HCT116 (cell line): ENCODE measurements at regions not wholly inside any gene's neighbourhood (a gene's known extent, or its start where the extent isn't known, plus 50 kb on each side); places are given as distances from the start of the nearest gene placed in this dataset.

Experiments used
- ATAC-seq: fragments of 200-7000 bp; cut with Tn5 transposase; 2 replicates; pipeline ENCODE4 v1.9.1; 2020; ENCODE audit warnings: mild to moderate bottlenecking, moderate library complexity
- BruUV-seq: library from RNA; stranded (reverse); fragments of 400-500 nt; replicated peaks from 2 replicates; lab custom pipeline; 2021; lab: Mats Ljungman, UMichigan
- CTCF ChIA-PET: fragments of 300-600 bp; sonication (Branson Sonifier 250); formaldehyde crosslinking; loops from one replicate; lab custom pipeline; 2021; ENCODE audit warnings: antibody characterized with exemption; lab: Charles Lee
- POLR2A ChIA-PET: fragments of 300-600, 350-600 bp; sonication (Branson Sonifier 250); formaldehyde crosslinking; loops from one replicate; lab custom pipeline; 2021; ENCODE audit warnings: antibody characterized with exemption; lab: Charles Lee
- RAD21 ChIA-PET, 2 experiments: fragments of 300-600 bp; sonication (Branson Sonifier 250); formaldehyde crosslinking; loops; one replicate each; lab custom pipeline; 2023; ENCODE audit warnings: low total read pairs in 2 of 2; ENCODE audit not compliant: uncharacterized antibody in 2 of 2, unreplicated experiment in 2 of 2, low non-redundant PET in 1 of 2; lab: Charles Lee
- DNase-seq: peaks from one replicate; pipeline ENCODE4 v3.0.0-alpha.2; 2010; ENCODE audit warnings: low read depth, low spot score
- H2AFZ ChIP-seq: fragments of 200-600 bp; shearing (Covaris generic), sonication (generic); 2 replicates; pipeline ENCODE4 v1.6.1; 2017; ENCODE audit warnings: low read depth, mixed run types, mixed read lengths, antibody characterized with exemption, low read length; ENCODE audit not compliant: poor library complexity, severe bottlenecking
- H3K27ac ChIP-seq: 2 replicates; pipeline ENCODE4 v1.5.1; 2012; ENCODE audit warnings: low read depth, low read length
- H3K27me3 ChIP-seq: fragments of 200-600 bp; sonication (generic); 2 replicates; pipeline ENCODE4 v1.6.1; 2016; ENCODE audit warnings: mixed run types, low read length, mixed read lengths; ENCODE audit not compliant: insufficient read depth
- H3K36me3 ChIP-seq, 2 experiments: fragments of 200-500 bp in 1 of 2; fragments of 200-600 bp in 1 of 2; sonication (Bioruptor generic) in 1 of 2; sonication (generic) in 1 of 2; 2 replicates each; pipeline versions ENCODE4 v1.5.1 to v1.6.1; 2014 to 2016; ENCODE audit warnings: low read length in 2 of 2, inconsistent platforms in 1 of 2, mixed read lengths in 1 of 2, mixed run types in 1 of 2; ENCODE audit not compliant: insufficient read depth in 2 of 2, control insufficient read depth in 1 of 2
- H3K4me1 ChIP-seq, 2 experiments: fragments of 200-600 bp in 1 of 2; sonication (generic) in 1 of 2; 2 replicates each; pipeline versions ENCODE4 v1.5.1 to v1.6.1; 2012 to 2017; ENCODE audit warnings: low read length in 2 of 2, inconsistent platforms in 1 of 2, mild to moderate bottlenecking in 1 of 2, mixed read lengths in 1 of 2, mixed run types in 1 of 2, moderate library complexity in 1 of 2; ENCODE audit not compliant: insufficient read depth in 2 of 2, control insufficient read depth in 1 of 2
- H3K4me2 ChIP-seq: fragments of 200-600 bp; sonication (generic); 2 replicates; pipeline ENCODE4 v1.6.1; 2017; ENCODE audit warnings: mixed run types, low read length, mixed read lengths
- H3K4me3 ChIP-seq, 2 experiments: fragments of 200-600 bp in 1 of 2; sonication (generic) in 1 of 2; replicated peaks in 1 of 2; 2 replicates each; pipeline ENCODE4 v1.5.1; 2011 to 2016; ENCODE audit warnings: low read length in 2 of 2, control low read depth in 1 of 2, low read depth in 1 of 2, mild to moderate bottlenecking in 1 of 2, mixed read lengths in 1 of 2, mixed run types in 1 of 2
- H3K79me2 ChIP-seq: fragments of 200-600 bp; sonication (generic); 2 replicates; pipeline ENCODE4 v1.6.1; 2017; ENCODE audit warnings: mild to moderate bottlenecking, mixed run types, low read length, moderate library complexity, mixed read lengths; ENCODE audit not compliant: insufficient read depth
- H3K9ac ChIP-seq: fragments of 200-600 bp; sonication (generic); 2 replicates; pipeline ENCODE4 v1.6.1; 2016; ENCODE audit warnings: low read length, mixed read lengths
- H3K9me2 ChIP-seq: fragments of 200-600 bp; sonication (generic), shearing (Covaris generic); 2 replicates; pipeline ENCODE4 v1.6.1; 2017; ENCODE audit warnings: mixed run types, mild to moderate bottlenecking, moderate library complexity; ENCODE audit not compliant: insufficient read depth
- H3K9me3 ChIP-seq, 2 experiments: fragments of 200-500 bp in 1 of 2; fragments of 200-600 bp in 1 of 2; sonication (Bioruptor generic) in 1 of 2; sonication (generic) in 1 of 2; 2 replicates each; pipeline ENCODE4 v1.6.1; 2014 to 2017; ENCODE audit warnings: low read length in 2 of 2, mixed read lengths in 2 of 2, inconsistent platforms in 1 of 2, low read depth in 1 of 2, mild to moderate bottlenecking in 1 of 2, mixed run types in 1 of 2, moderate library complexity in 1 of 2; ENCODE audit not compliant: control insufficient read depth in 1 of 2, insufficient read depth in 1 of 2
- H4K20me1 ChIP-seq: fragments of 200-600 bp; sonication (generic), shearing (Covaris generic); 2 replicates; pipeline ENCODE4 v1.6.1; 2017; ENCODE audit warnings: mixed run types, mild to moderate bottlenecking, moderate library complexity; ENCODE audit not compliant: insufficient read depth
- CBX3 ChIP-seq: IDR thresholded peaks from 2 replicates; pipeline ENCODE4 v1.6.1; 2012; ENCODE audit warnings: low read depth
- CTCF ChIP-seq, 3 experiments: fragments of 200-600 bp in 1 of 3; sonication (generic) in 1 of 3; IDR thresholded peaks in 2 of 3; conservative IDR thresholded peaks in 1 of 3; 2 replicates each; pipeline ENCODE4 v1.5.1; 2012 to 2017; ENCODE audit warnings: low read depth in 2 of 3, low read length in 2 of 3, antibody characterized with exemption in 1 of 3, borderline replicate concordance in 1 of 3, control low read depth in 1 of 3, mild to moderate bottlenecking in 1 of 3, mixed read lengths in 1 of 3, mixed run types in 1 of 3, moderate library complexity in 1 of 3; ENCODE audit not compliant: insufficient read depth in 1 of 3
- EGR1 ChIP-seq: IDR thresholded peaks from 2 replicates; pipeline ENCODE4 v1.6.1; 2012; ENCODE audit warnings: low read depth
- EZH2 ChIP-seq: fragments of 200-600 bp; sonication (generic); IDR thresholded peaks from 2 replicates; pipeline ENCODE4 v1.6.1; 2017; ENCODE audit warnings: antibody characterized with exemption, mixed run types
- FOSL1 ChIP-seq: IDR thresholded peaks from 2 replicates; pipeline ENCODE4 v1.6.1; 2012; ENCODE audit warnings: low read depth
- JUND ChIP-seq: IDR thresholded peaks from 2 replicates; pipeline ENCODE4 v1.6.1; 2012
- MAX ChIP-seq: IDR thresholded peaks from 2 replicates; pipeline ENCODE4 v1.6.1; 2012
- POLR2A ChIP-seq: IDR thresholded peaks from 2 replicates; pipeline ENCODE4 v1.7.0; 2011; ENCODE audit warnings: borderline replicate concordance; ENCODE audit not compliant: insufficient read depth, insufficient read length; ENCODE audit errors: extremely low read depth
- RAD21 ChIP-seq: IDR thresholded peaks from 2 replicates; pipeline ENCODE4 v1.6.1; 2012; ENCODE audit warnings: low read depth, mild to moderate bottlenecking
- REST ChIP-seq: IDR thresholded peaks from 2 replicates; pipeline ENCODE4 v1.6.1; 2012; ENCODE audit warnings: low read depth
- SIN3A ChIP-seq: IDR thresholded peaks from 2 replicates; pipeline ENCODE4 v1.6.1; 2012; ENCODE audit warnings: low read depth
- SP1 ChIP-seq: IDR thresholded peaks from 2 replicates; pipeline ENCODE4 v1.6.1; 2012; ENCODE audit warnings: low read depth
- SRF ChIP-seq: IDR thresholded peaks from 2 replicates; pipeline ENCODE4 v1.6.1; 2012; ENCODE audit warnings: low read depth
- YY1 ChIP-seq: IDR thresholded peaks from 2 replicates; pipeline ENCODE4 v1.6.1; 2011; ENCODE audit warnings: low read length, low read depth, moderate library complexity, mild to moderate bottlenecking; ENCODE audit not compliant: insufficient replicate concordance; ENCODE audit errors: extremely low read depth
- ZBTB33 ChIP-seq: IDR thresholded peaks from 2 replicates; pipeline ENCODE4 v1.6.1; 2011; ENCODE audit warnings: mild to moderate bottlenecking, low read length, moderate library complexity; ENCODE audit not compliant: insufficient replicate concordance; ENCODE audit errors: extremely low read depth
- ZFX ChIP-seq: fragments of 450-650 bp; IDR thresholded peaks from 2 replicates; pipeline ENCODE4 v1.6.1; 2017
- ZNF274 ChIP-seq: fragments of 200-500 bp; sonication (Bioruptor generic); IDR thresholded peaks from 2 replicates; pipeline ENCODE4 v1.6.1; 2014; ENCODE audit warnings: mild to moderate bottlenecking, low read depth, low read length, inconsistent platforms
- intact Hi-C: fragments of 100-400 bp; cut with micrococcal nuclease; formaldehyde crosslinking; loops from 2 replicates; pipeline ENCODE4 v1.10.0; 2022

DNA sequence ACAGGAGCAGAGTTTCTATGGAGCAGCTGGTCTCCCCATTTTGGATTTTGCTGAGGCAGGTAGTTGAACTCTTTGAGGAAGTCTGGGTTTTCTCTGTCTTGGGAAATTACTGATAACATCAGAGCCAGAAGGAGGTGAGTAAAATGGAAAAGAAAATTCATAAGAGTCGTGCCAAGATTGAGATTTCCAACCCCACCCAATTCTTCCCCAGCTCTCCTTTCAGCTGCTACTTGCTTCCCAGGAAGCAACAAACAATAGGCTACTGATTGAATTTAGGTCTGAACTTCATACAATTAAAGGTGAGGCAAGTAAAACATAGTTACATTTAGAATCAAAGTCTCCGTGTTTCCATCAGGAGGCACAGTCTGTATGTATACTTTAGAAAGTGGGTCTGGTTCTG, 54.6 kb upstream of the EOLA2 start:
- TF ChIP-seq ZNF274 (no peak), REST (no peak), EZH2 (no peak), CBX3 (no peak), YY1 (no peak), SIN3A (no peak), POLR2A (no peak), SRF (no peak), EGR1 (no peak), FOSL1 (no peak), SP1 (no peak), MAX (no peak), ZBTB33 (no peak), JUND (no peak), ZFX (no peak), RAD21 (no peak), CTCF (IDR thresholded peaks at IDR 0.05 in 2 of 3, conservative IDR thresholded peaks at IDR 0.05 in 1 of 3; ENCODE audit: borderline replicate concordance in 1 of 3, insufficient read depth in 1 of 3, low read depth in 2 of 3, low read length in 2 of 3) (no peak)
- DNase-seq (no peak), ATAC-seq (no peak)
- no peak overlapping the region for H3K4me2 ChIP-seq
- H3K9ac ChIP-seq = no peak overlapping the region
- no peaks in the 10 kb centered on the region for H3K36me3 ChIP-seq
- H3K4me1 ChIP-seq = no peaks in the 10 kb centered on the region
- BruUV-seq = no TSS peak
- intact Hi-C loops = no loop called here
- H3K4me3 ChIP-seq = no peak overlapping the region
- H2AFZ ChIP-seq = no peak overlapping the region
- H3K9me2 ChIP-seq = no peaks in the 10 kb centered on the region
- POLR2A ChIA-PET = no interaction called here
- H3K9me3 ChIP-seq = no peaks in the 10 kb centered on the region
- RAD21 ChIA-PET = no interaction called here
- H3K27ac ChIP-seq = no peak overlapping the region
- CTCF ChIA-PET = no interaction called here
- H3K27me3 ChIP-seq = no peaks in the 10 kb centered on the region
- no peaks in the 10 kb centered on the region for H3K79me2 ChIP-seq
- no peaks in the 10 kb centered on the region for H4K20me1 ChIP-seq
